ENCODE measurements at regions not wholly inside any gene's neighbourhood (a gene's known extent, or its start where the extent isn't known, plus 50 kb on each side); places are given as distances from the start of the nearest gene placed in this dataset.

GRCh38 chr1:192475970-192476369, 99.6 kb upstream of the RGS1 start:
- Histone ChIP-seq H3K27ac (peak overlapping the region in 4 of 12 donors; percentile 12 to 66 (median 48)), H3K4me3 (no peak overlapping the region)
- intact Hi-C loops (cut with DNase I), result loop anchor here (2.0 to 10.0 kb wide), 17 partner anchors 127 to 649 kb away; partner anchors contain the start of genes RGS2 (in 7 of the 10) and CDC73 (in 6 of the 10)

GRCh38 chr1:192476802-192477298, 98.7 kb upstream of the RGS1 start:
- intact Hi-C loops (cut with DNase I), result loop anchor here (1.0 to 10.0 kb wide), 15 partner anchors 130 to 648 kb away; partner anchors contain the start of genes RGS2 (in 7 of the 10) and CDC73 (in 6 of the 10)
- WGBS, 4 donors, result 18 to 50% (median 24%) methylated on average over 12 of the region's 12 CpGs
- peak overlapping the region in 2 of 12 donors; percentile 5 to 13 for H3K4me3 ChIP-seq
- H3K4me1 ChIP-seq, result peaks cover 0 to 17% (median 3%) of the 10 kb centered on the region in 12 donors
- no peaks in the 10 kb centered on the region for H3K36me3 ChIP-seq
- peak; percentile 62 to 91 (median 84) for ATAC-seq
- DNase-seq, result peak in 4 of 5 donors; percentile 22 to 60 (median 39)
- H3K27ac ChIP-seq, result peak overlapping the region in 8 of 12 donors; percentile 9 to 66 (median 32)
- peaks cover 0 to 3% (median 0%) of the 10 kb centered on the region in 9 donors for H3K27me3 ChIP-seq
- H3K9me3 ChIP-seq, result peaks cover 0 to 4% (median 0%) of the 10 kb centered on the region in 12 donors
- TF ChIP-seq CTCF (IDR thresholded peaks at IDR 0.05), result no peak
- TF ChIP-seq POLR2A (IDR thresholded peaks at IDR 0.05), result no peak

More at GRCh38 chr1:192475970-192476369, 99.6 kb upstream of the RGS1 start:
- WGBS, 4 donors, result 59 to 85% (median 67%) methylated on average over 3 of the region's 3 CpGs
- DNase-seq (peak in 1 of 5 donors; percentile 26), ATAC-seq (peak; percentile 47 to 74 (median 60))
- TF ChIP-seq POLR2A (IDR thresholded peaks at IDR 0.05) (no peak), CTCF (IDR thresholded peaks at IDR 0.05) (no peak)
- peaks cover 0 to 4% (median 0%) of the 10 kb centered on the region in 12 donors for H3K9me3 ChIP-seq
- H3K27me3 ChIP-seq, result peaks cover 0 to 4% (median 0%) of the 10 kb centered on the region in 9 donors
- no peaks in the 10 kb centered on the region for H3K36me3 ChIP-seq
- peaks cover 0 to 17% (median 3%) of the 10 kb centered on the region in 12 donors for H3K4me1 ChIP-seq

GRCh38 chr1:192477630-192478029, 97.9 kb upstream of the RGS1 start:
- TF ChIP-seq POLR2A (IDR thresholded peaks at IDR 0.05) (no peak), CTCF (IDR thresholded peaks at IDR 0.05) (peak; percentile 2 to 69 (median 58))
- Histone ChIP-seq H3K9me3 (peaks cover 0 to 5% (median 0%) of the 10 kb centered on the region in 12 donors), H3K36me3 (no peaks in the 10 kb centered on the region), H3K4me1 (peaks cover 0 to 17% (median 3%) of the 10 kb centered on the region in 12 donors), H3K27ac (peak overlapping the region in 2 of 12 donors; percentile 51 to 66), H3K27me3 (peaks cover 0 to 1% (median 0%) of the 10 kb centered on the region in 9 donors), H3K4me3 (no peak overlapping the region)
- DNase-seq (no peak), ATAC-seq (peak in 3 of 4 donors; percentile 23 to 76 (median 70))
- WGBS, 4 donors, result 4 to 17% (median 7%) methylated on average over 2 of the region's 2 CpGs
- intact Hi-C loops (cut with DNase I), result loop anchor here (1.0 to 10.0 kb wide), 15 partner anchors 130 to 647 kb away; partner anchors contain the start of genes RGS2 (in 7 of the 10) and CDC73 (in 6 of the 10)

Measured in heart left ventricle (tissue), 16 donors.